Fibroblast of skin of left quadriceps (primary cell): ENCODE measurements at regions not wholly inside any gene's neighbourhood (a gene's known extent, or its start where the extent isn't known, plus 50 kb on each side); places are given as distances from the start of the nearest gene placed in this dataset.

ENCODE experiments used
- DNase-seq, 2 experiments: peaks; one replicate each; pipeline ENCODE4 v3.0.0-alpha.2; 2013; ENCODE audit warnings: low read depth in 2 of 2

DNA sequence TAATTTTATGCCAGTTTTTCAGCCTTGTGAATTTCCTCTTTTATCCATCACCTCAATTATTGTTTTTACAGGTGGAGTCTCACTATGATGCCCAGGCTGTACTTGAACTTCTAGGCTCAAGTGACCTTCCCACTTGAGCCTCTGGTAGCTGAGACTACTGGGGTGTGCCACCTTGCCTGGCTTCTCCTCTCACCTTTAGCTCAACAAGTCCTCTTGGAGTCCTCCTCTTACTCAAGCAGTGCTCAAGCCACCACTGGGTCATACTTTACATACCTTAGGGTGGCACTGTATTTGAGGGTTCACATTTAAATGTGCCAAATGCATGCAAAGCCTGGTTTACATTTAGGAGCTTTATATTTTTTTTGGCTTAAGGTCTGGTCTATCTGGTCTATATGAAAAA is 350.1 kb upstream of the MCTP2 start:
- no peak for DNase-seq

DNA sequence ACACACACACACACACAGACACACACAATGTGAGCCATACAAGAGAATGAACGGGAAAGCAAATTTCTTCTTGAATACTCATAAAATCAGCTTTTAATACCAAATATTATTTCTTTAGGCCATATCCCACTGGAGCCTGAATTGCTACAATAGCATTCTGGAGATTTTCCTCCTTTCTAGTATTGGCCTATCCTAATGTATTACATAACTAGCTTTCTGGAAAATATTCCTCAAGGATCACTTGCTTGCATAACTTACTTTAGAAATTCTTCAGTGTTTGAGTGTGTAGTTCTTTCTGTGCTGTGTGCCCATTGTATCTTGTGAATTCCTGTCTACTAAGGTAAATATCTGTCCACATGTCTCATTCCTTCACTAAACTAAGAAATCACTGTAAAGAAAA is 351.0 kb upstream of the MCTP2 start:
- no peak for DNase-seq

DNA sequence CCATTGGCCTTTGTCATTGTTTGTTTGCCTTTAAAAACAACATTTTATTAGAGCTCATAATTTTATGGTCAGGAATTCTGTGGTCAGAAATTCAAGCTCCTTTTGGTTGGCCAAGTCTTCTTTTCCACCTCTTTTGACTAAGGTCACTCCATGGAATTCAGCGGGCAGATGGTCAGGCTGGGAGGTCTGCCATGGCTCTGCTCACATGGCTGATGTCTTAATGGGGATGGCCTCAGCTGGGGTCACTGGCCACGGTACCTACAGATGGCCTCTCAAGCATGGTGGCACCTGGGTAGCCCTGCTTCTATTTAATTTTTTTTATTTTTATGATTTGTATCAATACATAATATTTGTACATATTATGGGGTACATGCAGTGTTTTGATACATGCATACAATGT is 360.8 kb upstream of the MCTP2 start:
- no peak for DNase-seq

DNA sequence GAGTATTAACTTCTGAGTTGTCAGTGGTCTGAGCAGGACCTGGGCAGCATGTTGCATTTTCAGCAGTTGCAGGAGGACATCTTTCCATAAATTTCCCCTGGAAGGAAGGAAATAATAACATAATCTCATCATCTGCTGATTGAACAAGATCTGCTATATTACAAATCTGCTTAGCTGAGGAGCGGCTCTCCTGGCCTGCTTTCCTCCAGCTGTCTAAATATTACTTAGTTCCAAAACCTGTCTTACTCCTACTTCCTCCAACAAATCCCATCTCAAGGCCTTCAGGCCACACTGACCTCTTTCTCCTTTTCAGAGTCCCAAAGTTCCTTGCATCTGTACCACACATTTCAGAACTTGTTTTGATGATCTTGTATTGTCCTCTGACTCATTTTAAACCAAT is 364.4 kb upstream of the MCTP2 start:
- DNase-seq: no peak

DNA sequence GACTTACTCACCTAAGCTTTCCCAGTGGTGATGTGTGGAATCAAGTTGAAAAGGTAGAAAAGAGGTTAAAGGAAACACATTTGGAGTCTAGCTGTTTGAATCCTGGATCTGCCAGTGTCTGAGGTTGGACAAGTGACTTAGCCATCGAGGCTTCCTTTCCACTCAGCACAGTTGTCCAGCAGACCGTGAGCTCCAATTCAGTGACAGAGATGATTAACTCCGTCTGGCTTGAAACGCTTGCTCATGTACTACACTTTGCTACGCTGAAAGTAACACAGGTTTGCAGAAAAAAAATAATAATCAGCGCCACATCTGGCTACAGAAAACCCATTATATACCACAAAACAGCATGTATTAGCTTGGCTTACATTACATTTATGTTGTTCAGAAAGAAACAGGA is 364.9 kb upstream of the MCTP2 start:
- DNase-seq: no peak

DNA sequence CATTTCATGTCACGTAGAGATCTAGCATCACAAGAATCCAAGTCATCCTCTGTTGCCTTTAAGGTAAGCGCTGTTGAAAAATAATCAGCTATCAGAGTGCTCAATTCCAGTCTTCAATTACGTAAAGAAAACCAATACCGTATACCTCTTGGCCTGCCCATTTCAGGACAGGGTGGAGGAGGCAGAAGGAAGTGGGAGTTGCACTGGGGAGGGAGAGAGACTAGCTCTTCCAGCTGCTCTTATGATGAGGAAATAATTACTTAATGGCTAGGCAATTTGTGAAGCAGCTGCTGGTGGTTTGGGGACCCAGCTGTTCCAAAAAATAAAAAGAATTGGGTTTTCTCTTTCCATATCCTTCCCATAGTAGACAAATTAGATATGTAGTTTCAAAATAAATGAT is 365.8 kb upstream of the MCTP2 start:
- DNase-seq: no peak

DNA sequence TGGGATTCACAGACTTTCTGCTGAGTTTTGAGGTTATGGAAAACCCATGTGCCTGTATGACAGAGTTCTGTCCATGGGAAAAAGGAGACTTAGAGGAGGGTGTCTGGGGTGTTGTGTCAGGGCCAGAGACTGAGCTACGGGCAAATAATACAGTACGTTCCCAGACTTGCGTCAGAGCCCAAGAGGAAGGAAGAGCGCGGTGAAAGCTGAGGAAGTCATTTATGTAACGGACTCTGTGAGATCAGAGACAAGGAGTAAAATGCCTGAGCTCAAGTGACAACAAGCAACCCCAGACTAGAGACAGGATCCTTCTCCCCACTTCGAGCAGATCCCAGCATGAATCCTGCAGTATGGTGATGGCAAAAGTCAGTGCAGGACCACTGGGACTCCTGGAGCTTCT is 368.6 kb upstream of the MCTP2 start:
- no peak for DNase-seq

DNA sequence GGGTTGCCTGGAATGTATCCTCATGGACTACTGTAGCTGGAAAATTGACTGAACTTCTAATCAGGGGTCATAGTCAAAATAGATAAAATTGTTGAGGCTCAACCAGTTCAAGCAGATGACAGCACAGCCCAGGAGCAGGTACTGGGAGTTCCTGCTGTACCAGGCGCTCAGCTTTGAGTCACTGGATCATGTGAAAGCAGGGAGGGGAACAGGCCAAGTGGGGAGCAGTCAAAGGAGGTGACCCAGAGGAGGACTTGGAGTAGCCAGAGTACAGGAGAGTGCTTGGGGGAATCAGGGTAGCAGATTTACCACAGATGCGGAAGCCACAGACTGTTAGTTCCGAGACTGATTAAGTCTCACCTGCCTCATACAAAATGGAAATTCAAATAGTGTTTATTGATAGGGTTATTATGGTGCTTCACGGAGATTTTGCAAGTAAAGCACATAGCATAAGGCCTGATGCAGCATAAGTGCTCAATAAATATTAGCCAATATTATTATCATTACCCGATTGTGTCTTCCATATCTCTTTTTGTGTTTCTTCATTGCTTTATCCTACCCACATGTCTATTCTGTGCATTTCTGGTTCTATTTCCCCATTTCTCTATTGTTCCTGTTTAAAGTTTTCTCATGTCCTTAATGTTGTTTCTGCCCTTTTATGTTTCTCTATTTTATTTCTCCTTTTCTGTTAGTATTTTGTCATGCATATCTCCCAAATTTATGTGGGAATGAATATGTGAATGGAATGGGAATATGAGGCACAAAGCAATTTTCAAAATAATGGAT is 369.2 kb upstream of the MCTP2 start:
- no peak for DNase-seq

DNA sequence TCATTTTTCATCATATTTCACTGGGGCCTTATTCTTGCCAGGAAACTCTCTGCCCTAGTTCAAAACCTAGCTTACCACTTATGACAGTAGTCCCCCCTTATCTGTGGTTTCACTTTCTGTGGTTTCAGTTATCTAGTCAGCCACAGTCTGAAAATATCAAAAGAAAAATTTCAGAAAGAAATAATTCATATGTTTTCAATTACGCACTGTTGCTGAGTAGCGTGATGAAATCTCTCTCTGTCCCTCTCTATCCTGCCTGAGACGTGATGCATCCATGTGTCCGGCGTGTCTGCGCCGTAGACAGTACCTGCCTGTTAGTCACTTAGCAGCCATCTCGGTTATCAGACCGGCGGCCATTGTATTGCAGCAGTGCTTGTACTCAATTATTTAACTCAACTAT is 369.9 kb upstream of the MCTP2 start:
- peak; percentile 58 to 60 for DNase-seq

DNA sequence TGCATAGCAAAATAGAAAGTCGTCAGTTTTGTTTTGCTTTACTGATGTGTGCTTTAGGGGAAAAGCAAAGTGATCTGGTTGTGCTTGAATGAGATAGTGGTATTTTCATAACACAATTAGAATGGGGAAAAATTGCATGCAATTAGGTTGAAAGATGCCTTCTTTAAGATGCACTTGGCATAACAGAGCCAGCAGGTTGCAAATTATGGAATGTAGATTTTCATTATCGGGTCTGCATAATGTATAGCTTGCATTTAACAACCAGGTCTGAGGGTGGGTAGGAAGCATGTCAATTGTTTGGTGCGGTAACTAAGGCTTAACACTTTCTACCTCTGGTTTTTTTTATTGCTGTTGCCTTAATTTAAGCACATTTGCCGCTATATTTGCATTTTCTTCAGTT is 370.7 kb upstream of the MCTP2 start:
- no peak for DNase-seq

DNA sequence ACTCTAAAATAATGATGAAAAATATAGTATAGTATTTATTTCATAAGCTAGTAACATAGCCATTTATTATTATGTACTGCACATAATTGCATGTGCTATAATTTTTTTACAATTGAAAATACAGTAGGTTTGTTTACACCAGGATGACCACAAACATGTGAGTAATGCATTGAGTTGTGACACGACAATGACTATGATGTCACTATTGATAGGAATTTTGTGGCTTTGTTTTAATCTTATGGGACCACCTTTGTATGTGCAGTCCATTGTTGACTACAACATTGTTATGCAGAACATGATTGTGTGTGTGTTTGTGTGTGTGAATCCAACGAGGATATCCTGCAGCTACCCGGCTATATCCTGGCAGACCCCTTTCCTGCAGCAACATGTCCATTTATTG is 372.2 kb upstream of the MCTP2 start:
- no peak for DNase-seq

DNA sequence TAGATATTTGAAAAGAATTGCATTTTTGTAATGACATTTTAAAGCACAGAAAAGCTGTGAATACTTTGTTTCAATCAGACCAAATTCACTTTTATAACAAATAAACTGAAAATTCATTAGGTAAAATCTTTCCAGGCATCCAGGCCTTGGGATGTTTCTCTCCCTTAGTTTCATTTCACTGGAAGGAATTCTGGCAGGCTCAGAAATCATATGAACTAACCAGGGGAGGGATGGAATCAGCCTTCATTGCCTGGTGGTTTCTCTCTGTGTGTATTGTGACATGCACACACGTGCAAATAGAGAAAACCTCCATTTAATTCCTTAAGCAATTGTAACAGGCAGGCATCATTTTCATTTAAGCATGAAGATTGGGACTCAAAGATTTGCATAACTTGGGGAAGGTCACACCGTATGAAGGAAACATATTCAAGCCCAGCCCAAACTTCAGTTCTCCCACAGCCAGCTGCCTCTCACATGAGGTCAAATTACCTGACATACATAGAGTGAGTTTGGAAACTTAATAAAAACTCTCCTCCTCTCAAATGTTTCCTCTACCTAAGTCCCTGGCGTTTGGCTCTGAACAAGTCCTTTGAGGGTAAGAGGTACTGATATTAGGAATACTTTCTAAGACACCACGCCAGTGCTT is 376.1 kb upstream of the MCTP2 start:
- no peak for DNase-seq

DNA sequence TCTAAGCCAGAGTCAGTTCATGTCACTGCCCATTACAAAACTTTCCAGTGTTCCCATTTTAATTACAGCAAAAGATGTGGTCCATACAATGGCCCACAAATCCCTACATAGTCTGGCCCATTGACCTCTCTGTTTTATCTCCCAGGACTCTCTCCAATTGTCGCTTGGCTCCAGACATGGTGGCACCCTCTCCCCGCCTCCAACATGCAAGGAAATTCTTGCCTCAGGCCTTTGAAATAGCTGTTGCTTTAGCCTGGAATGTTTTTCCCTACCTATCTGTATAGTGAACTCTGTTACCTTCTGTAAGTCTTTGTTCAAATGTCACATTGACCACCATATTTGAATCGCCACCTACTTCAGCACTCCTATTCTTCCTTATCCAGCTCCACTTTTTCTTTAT is 377.3 kb upstream of the MCTP2 start:
- DNase-seq: no peak

DNA sequence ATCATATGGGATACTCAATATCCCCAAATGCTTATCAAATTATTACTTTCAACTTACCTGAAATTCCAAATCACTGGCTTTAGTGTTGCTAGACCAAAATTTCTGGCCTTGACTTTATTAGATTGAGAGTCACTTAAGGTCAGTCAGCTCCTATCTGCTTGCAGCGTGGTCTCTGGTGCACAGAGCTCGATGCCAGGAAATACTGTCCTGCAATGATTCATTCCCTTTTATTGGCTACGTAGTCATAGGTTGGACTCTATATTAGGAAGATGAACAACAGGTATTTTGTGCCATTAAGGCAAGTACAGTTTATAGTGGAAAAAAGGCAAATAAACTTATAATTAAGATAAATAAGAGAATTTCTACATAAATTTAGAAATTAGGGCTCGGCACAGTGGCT is 378.6 kb upstream of the MCTP2 start:
- no peak for DNase-seq

DNA sequence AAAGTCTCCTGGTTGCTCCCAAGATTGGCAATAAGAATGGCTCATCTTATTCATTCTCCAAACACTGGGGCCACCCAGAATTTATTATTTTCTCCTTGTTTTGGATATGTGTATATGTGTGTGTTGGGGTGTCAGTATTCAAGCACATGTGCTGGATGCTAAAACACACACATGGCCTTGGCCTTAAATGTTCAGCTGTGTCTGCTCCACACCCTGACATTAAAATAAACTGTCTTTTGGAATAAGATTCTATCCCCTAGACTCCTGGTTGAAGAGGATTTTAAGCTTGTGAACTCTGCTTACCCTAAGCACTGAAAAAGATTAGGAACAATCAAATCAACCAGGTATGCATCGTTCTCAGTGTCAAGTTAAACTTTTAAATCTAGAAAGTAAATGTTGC is 382.9 kb upstream of the MCTP2 start:
- no peak for DNase-seq

DNA sequence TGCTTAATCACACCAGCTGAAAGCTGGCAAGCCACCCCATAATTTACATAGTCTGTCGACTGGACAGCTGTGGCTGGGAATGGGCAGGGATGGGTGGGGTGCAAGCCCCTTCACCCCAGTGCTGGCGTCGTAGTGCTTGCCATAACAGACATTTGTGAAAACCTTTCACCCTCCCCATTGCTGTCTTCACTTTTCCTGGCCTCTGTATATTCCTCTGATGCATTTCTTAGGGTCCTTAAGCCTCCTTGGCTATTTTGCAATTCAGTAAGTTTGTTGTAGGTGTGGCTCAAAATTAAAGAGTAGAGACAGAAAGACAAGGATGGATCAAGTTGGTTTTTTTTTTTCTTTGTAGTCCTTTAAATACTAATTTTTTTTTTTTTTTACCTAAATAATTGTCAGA is 383.3 kb upstream of the MCTP2 start:
- no peak for DNase-seq

DNA sequence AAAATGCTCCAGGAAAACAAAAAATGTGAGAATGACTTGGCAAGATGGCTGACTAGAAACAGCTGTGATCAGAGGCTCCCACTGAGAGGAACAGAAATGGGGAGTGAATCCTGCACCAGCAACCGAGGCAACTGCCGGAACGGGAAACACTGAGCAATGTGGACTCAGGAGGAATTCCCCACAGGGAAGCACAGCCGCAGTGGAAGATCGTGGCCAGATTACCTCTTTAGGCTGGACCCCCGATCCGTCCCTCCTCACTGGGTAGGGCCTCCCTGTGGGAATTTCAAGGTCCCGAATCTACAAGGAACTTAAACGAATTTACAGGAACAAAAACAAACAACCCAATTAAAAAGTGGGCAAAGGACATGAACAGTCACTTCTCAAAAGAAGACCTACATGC is 385.2 kb upstream of the MCTP2 start:
- DNase-seq: no peak

DNA sequence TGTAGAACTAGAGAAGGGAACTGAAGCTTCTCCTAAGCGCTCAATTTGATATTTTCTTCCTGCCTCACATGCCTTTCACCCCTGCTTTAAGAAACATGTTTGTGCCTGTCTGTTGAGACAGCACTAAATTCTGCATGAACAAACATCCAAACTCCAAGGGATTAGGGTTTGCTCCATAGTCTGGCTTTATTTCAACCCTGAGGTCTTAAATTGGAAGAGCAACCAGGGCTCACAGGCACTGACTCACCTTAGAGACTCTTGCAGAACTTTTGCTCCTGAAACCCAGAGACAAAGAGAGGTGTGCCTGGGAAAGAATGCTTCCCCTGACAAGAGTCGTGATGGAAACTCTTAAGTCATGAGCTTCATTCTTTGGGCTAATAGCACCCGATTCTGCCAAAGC is 393.9 kb upstream of the MCTP2 start:
- DNase-seq: no peak

DNA sequence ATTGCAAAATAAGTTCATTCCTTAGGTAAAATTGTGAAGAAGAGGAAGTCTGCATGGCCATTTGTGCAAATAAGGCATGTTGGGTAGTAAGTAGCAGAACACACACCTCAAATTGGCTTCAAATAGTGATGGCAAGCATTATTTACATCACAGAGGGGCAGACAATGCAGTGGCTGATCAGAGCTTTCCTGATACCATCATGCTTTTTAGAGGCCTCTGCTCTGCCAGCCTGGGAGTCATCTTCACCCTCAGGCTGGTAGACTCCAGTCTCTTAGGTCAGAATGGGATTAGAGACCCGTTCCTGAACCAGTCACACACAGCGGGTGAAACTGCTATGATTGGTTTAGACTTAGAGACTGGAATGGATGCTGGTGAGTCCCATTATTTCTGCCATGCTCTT is 396.0 kb upstream of the MCTP2 start:
- no peak for DNase-seq

DNA sequence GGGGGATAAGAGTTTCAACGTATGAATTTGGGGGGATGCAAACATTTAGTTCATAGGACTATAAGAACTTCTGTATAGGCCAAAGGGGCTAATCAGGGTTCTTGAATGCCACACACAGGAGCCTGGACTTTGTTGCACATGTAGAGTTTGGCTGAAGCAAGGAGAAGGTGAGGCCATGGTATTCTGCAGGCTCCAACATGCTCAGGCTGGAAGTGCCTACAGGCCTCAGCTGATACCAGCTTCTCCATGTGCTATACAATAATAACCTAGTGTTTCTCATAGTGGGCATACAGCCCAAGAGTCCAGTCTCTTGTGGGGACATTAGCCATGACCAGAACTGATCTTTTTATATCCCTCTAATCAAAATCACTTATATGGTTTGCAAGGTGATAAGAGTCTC is 399.7 kb upstream of the MCTP2 start:
- DNase-seq: no peak

DNA sequence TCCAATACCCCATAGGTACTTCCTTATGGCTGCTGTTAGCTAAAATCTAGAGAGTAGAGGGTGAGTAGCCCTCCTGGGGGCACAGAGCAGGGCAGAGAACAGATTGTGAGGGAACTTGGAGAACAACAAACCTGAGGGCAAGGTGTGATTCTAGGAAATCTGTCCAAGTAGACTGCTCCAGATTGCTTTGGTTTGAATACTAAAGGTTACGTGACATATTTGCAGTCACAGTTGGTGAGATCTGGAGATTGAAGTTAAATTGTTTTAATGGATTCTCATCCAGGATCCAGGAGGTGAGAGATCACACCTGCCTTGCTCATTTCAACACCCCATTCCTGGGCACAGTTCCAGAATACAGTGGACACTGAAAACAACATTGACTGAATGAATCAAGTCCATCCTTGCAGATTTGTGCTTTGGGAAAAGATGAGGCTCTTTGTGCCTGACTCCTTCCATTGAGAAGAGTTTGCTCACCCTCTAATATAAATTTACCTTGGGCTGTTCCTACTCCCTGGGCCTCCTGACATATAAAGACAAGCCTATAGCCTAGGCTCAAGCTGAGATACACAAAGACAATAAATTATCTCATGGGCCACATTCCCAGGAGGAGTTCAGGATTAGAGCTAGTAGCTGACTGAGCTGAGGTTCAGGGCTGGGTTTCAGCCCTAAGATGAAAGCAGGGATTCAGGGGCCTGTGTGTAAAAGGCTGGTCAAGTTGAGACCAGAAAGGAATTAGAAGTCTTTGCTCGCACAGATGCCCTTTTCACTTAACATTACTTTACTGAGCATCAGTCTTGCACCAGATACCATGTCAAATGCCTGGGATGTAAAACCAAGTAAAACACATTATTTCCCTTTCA is 400.9 kb upstream of the MCTP2 start:
- DNase-seq: no peak

DNA sequence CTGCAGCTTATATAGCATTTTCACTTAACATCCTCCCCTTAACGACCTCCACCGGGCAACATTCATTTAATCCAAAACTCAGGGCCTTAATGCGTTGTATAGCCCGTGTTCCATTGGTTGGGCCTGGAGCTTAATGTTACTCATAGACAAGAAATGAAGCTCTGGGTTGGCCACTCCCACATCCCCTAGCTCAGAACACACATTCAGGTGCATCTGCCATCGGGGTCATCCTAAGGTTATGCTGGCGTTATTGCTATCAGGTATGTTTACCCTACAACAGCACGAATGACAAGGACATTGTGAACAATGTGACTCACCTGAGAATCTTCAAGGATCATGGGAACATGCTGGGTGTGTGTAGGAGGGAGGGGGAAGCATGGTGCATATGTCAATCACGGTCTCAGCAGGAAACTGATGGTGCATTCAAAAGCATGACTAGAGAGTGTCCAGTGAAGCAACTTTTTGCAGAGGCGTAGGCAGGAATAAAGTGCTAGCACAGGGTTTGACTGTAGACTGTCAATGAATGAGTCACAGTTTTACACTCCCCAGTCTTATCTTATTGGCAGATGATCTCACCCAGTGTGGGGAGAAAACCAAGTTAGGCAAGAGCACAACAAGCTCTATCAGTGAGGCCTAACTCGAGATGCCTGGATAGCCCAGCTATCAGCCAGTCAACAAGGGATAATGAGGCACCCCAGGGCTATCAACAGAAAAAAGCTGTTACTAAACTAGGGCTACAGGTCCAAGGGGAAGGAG is 402.1 kb upstream of the MCTP2 start:
- DNase-seq: peak; percentile 84 to 86
